NCI-H1417 (cell line): ENCODE measurements at regions not wholly inside any gene's neighbourhood (a gene's known extent, or its start where the extent isn't known, plus 50 kb on each side); places are given as distances from the start of the nearest gene placed in this dataset.
"Not testable (repeated sequence)": the region's sequence is repeated elsewhere in the genome, so short reads cannot be mapped to it uniquely, and the experiment has no call there.

Source experiments
- DNase-seq, 3 experiments: peaks; one replicate each; lab custom pipeline; 2025; lab: John Stamatoyannopoulos, UW

- DNase-seq: not testable (repeated sequence)
Measured at GRCh38 chr12:131656796-131657195, 54.1 kb upstream of the SFSWAP start.

- DNase-seq: not testable (repeated sequence)
Measured at GRCh38 chr12:131658605-131659004, 52.3 kb upstream of the SFSWAP start.

DNA sequence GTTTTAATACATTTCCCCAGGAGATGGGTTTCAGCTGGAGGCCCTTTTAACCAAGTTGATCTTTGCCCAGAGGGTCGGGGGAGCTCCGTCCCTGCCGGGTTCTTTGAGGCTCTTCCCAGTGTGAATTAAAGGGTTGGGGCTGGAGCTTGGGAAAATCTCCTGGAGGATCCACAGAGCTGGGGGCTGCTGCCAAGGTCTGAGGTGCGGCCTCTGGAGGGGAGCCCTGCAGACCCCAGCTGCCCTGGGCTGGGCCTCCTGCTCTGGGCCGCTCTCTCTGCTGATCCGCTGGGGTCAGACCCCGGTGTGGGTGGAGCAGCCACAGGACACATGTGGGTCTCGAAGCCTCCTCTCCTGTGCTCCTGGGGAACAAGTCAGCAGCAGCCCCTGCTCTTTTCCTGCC lies 51.4 kb upstream of the SFSWAP start:
- not testable (repeated sequence) for DNase-seq

- DNase-seq: not testable (repeated sequence)
Measured at GRCh38 chr12:131659976-131660375, 50.9 kb upstream of the SFSWAP start.

DNA sequence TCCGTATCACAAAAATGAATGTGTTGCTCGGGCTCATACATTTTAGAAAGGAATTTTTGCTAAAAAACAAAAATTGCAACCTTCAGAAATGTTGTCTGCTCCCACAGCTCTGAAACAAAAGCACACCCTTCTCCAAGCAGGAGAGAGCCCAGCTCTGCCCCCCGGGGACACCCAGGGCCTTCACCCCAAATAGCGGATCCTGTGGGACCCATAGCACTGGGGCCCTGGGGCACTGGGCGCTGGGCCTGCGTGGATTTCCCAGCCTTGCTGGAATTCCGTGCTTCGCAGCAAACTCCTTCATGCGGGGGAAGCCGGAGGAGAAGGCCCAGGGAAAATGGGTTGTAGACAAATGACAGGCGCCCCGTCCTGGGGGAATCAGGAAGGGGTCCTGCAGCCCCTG lies 50.5 kb upstream of the SFSWAP start:
- not testable (repeated sequence) for DNase-seq
